ENCODE measurements at regions not wholly inside any gene's neighbourhood (a gene's known extent, or its start where the extent isn't known, plus 50 kb on each side); places are given as distances from the start of the nearest gene placed in this dataset.

- TF ChIP-seq, protein P1, sequence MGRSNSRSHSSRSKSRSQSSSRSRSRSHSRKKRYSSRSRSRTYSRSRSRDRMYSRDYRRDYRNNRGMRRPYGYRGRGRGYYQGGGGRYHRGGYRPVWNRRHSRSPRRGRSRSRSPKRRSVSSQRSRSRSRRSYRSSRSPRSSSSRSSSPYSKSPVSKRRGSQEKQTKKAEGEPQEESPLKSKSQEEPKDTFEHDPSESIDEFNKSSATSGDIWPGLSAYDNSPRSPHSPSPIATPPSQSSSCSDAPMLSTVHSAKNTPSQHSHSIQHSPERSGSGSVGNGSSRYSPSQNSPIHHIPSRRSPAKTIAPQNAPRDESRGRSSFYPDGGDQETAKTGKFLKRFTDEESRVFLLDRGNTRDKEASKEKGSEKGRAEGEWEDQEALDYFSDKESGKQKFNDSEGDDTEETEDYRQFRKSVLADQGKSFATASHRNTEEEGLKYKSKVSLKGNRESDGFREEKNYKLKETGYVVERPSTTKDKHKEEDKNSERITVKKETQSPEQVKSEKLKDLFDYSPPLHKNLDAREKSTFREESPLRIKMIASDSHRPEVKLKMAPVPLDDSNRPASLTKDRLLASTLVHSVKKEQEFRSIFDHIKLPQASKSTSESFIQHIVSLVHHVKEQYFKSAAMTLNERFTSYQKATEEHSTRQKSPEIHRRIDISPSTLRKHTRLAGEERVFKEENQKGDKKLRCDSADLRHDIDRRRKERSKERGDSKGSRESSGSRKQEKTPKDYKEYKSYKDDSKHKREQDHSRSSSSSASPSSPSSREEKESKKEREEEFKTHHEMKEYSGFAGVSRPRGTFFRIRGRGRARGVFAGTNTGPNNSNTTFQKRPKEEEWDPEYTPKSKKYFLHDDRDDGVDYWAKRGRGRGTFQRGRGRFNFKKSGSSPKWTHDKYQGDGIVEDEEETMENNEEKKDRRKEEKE (IDR thresholded peaks at IDR 0.05) = no peak
- TF ChIP-seq MTA2 (IDR thresholded peaks at IDR 0.05; ENCODE audit: low read depth) = no peak
- TF ChIP-seq TCF12 (IDR thresholded peaks at IDR 0.05; ENCODE audit: low read depth, low read length) = no peak
- TF ChIP-seq HDAC6 (IDR thresholded peaks at IDR 0.05; ENCODE audit: unreplicated experiment) = no peak
- no peak for TF ChIP-seq SMC3 (IDR thresholded peaks at IDR 0.05; ENCODE audit: borderline replicate concordance, low read length)
- no peak for TF ChIP-seq ZZZ3 (IDR thresholded peaks at IDR 0.05; ENCODE audit: control insufficient read depth, insufficient read length, low read depth)
- no peak for TF ChIP-seq CREM (IDR thresholded peaks at IDR 0.05; ENCODE audit: low read depth)
- TF ChIP-seq ZNF622 (IDR thresholded peaks at IDR 0.05) = no peak
- no peak for TF ChIP-seq ZNF274 (IDR thresholded peaks at IDR 0.05; ENCODE audit: insufficient read depth, insufficient read length)
- no peak for TF ChIP-seq TAF1 (IDR thresholded peaks at IDR 0.05; ENCODE audit: borderline replicate concordance, low read depth, low read length)
Observed at GRCh38 chr3:25182794-25183193, 245.3 kb upstream of the RARB start (continued).

GRCh38 chr3:25184641-25185250, 243.3 kb upstream of the RARB start:
- Histone ChIP-seq H4K20me1 (ENCODE audit: control insufficient read depth, insufficient read depth) (no peaks in the 10 kb centered on the region), H3K36me3 (ENCODE audit: control insufficient read depth in 2 of 2, insufficient read depth in 2 of 2, low read length in 1 of 2) (no peaks in the 10 kb centered on the region), H3K79me2 (ENCODE audit: control insufficient read depth, insufficient read depth, low read length) (no peaks in the 10 kb centered on the region), H2AFZ (ENCODE audit: control insufficient read depth, low read depth, low read length) (no peak overlapping the region), H3K9me3 (replicated peaks; ENCODE audit: control insufficient read depth, insufficient read depth, low read length) (no peaks in the 10 kb centered on the region), H3K27me3 (replicated peaks in 1 of 2; ENCODE audit: control insufficient read depth in 2 of 2, insufficient read depth in 2 of 2, low read length in 1 of 2) (no peaks in the 10 kb centered on the region), H3K4me2 (ENCODE audit: control insufficient read depth, insufficient read depth) (no peak overlapping the region), H3K4me1 (ENCODE audit: control insufficient read depth, insufficient read depth, low read length) (no peaks in the 10 kb centered on the region), H3K9ac (ENCODE audit: control insufficient read depth, insufficient read depth, low read length) (no peak overlapping the region), H3K4me3 (no peak overlapping the region), H3K27ac (ENCODE audit: control insufficient read depth, insufficient read depth) (no peak overlapping the region)
- ATAC-seq = no peak
- intact Hi-C loops (cut with micrococcal nuclease; ENCODE audit: unreplicated experiment) = no loop called here
- ChIA-PET CTCF (no interaction called here), RAD21 (ENCODE audit: unreplicated experiment) (no interaction called here), POLR2A (no interaction called here), SMC1A (ENCODE audit: uncharacterized antibody, unreplicated experiment) (no interaction called here)
- no TSS peak for BruUV-seq (replicated peaks)
- TF ChIP-seq, protein P2, sequence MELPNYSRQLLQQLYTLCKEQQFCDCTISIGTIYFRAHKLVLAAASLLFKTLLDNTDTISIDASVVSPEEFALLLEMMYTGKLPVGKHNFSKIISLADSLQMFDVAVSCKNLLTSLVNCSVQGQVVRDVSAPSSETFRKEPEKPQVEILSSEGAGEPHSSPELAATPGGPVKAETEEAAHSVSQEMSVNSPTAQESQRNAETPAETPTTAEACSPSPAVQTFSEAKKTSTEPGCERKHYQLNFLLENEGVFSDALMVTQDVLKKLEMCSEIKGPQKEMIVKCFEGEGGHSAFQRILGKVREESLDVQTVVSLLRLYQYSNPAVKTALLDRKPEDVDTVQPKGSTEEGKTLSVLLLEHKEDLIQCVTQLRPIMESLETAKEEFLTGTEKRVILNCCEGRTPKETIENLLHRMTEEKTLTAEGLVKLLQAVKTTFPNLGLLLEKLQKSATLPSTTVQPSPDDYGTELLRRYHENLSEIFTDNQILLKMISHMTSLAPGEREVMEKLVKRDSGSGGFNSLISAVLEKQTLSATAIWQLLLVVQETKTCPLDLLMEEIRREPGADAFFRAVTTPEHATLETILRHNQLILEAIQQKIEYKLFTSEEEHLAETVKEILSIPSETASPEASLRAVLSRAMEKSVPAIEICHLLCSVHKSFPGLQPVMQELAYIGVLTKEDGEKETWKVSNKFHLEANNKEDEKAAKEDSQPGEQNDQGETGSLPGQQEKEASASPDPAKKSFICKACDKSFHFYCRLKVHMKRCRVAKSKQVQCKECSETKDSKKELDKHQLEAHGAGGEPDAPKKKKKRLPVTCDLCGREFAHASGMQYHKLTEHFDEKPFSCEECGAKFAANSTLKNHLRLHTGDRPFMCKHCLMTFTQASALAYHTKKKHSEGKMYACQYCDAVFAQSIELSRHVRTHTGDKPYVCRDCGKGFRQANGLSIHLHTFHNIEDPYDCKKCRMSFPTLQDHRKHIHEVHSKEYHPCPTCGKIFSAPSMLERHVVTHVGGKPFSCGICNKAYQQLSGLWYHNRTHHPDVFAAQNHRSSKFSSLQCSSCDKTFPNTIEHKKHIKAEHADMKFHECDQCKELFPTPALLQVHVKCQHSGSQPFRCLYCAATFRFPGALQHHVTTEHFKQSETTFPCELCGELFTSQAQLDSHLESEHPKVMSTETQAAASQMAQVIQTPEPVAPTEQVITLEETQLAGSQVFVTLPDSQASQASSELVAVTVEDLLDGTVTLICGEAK (IDR thresholded peaks at IDR 0.05; ENCODE audit: borderline replicate concordance) = no peak
- TF ChIP-seq GATAD2B (conservative IDR thresholded peaks at IDR 0.05; ENCODE audit: low read depth) = no peak
- TF ChIP-seq DPF2 (IDR thresholded peaks at IDR 0.05) = no peak
- TF ChIP-seq PAX8 (IDR thresholded peaks at IDR 0.05) = no peak
- no peak for TF ChIP-seq BCL11A (IDR thresholded peaks at IDR 0.05; ENCODE audit: low read depth, low read length)
- no peak for TF ChIP-seq MTA2 (IDR thresholded peaks at IDR 0.05; ENCODE audit: low read depth)
- TF ChIP-seq MEF2B (IDR thresholded peaks at IDR 0.05; ENCODE audit: partially characterized antibody, poor library complexity, severe bottlenecking) = no peak
- DNase-seq (ENCODE audit: low read depth, low spot score) = no peak
- in situ Hi-C loops (cut with MboI) = no loop called here
- no peak for FAIRE-seq
- 35% methylated on average over 4 of the region's 4 CpGs for WGBS (ENCODE audit: insufficient coverage, insufficient replicate concordance, low lambda C conversion rate, missing lambda C conversion rate)

All from GM12878 (cell line).